Right kidney (tissue), 1 donor: ENCODE measurements at regions not wholly inside any gene's neighbourhood (a gene's known extent, or its start where the extent isn't known, plus 50 kb on each side); places are given as distances from the start of the nearest gene placed in this dataset.
"Not testable (repeated sequence)": the region's sequence is repeated elsewhere in the genome, so short reads cannot be mapped to it uniquely, and the experiment has no call there.

Experiments used
- DNase-seq: peaks from one replicate; pipeline ENCODE4 v3.0.0-alpha.2; 2016

DNA sequence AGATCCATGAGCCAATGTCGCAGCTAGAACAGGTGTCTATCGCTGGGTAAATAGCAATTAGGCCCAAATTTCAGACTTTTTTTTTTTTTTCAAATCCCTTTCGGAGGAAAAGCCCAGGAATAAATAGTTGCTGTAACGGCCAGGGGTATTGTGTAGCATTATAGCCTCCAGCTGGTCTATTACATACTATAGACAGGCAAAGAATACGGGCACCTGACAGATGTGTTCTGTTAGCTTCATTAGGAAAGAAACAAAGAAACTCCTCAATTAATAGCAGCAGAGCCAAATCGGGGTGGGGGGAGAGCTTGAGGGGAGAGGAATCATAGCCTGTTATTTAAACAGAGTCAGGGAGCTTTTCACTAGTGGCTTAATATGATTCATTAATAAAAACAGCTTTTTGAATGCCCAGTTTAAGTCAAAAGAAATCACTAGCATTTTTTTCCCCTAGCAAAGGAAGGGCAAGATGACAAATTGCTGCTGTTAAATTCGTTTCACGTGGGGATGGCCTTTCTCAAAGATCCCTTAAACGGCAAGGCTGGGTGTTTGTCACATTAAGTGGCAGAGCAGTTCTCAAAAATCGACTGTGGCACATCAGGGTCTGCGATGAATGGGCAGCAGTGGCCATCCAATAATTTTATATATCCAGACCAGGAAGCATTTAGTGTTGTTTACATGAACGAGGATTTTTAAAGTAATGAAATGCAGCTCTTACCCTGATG, 139.4 kb downstream of the ID4 start:
- DNase-seq: no peak

DNA sequence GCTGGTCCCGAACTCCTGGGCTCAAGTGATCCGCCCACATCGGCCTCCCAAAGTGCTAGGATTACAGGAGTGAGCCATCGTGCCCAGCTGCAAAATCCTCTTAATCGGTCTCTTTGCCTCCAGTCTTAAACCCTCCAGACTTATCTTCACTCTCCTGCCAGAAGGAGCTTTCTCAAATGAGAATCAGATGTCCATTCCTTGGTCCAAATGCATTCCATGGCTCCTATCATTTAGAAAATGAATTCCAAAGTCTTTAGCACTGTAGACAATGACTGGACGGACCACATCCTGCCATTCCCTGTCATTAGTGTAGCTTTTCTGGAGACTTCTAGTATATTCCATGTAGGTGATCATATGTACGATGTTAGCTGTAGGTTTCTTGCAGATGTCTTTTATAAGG, 141.9 kb downstream of the ID4 start:
- no peak for DNase-seq

DNA sequence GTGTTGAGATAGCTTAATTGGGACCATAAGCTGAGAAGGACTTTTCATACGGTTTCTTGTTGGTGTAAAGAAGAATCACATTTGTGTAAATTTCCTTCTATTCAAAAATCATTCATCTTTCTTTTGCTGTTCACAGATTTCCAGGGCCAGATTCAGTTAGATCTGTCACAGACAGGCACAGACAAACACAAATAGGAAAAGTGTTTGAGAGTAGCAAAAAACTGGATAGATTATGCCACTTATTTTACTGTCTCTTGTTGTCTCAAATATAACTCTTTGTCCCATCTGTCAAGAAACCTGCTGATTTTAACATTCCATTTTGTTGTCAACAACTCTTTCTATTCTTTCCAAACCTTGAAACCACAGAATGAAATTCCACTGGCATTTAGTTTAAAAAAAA, 142.8 kb downstream of the ID4 start:
- no peak for DNase-seq

DNA sequence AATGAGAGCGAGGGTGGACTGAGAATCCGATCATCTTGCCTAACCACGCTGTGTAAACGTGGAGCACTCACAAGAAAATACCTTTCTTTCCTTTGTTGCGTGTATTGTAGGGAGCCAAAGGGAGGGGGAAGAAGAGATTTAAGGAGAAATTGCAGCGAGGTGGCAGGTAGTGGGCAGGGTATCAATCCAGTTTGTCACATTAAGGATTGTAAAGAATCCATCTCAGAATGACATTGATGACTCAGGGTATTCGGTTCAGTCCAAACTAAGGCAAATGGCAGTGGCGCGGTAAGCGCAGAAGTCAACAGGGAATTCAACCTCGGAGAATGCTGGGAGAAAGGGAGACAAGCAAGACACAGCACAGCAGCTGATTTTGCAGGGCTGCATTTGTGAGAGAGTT, 146.2 kb downstream of the ID4 start:
- DNase-seq: no peak

DNA sequence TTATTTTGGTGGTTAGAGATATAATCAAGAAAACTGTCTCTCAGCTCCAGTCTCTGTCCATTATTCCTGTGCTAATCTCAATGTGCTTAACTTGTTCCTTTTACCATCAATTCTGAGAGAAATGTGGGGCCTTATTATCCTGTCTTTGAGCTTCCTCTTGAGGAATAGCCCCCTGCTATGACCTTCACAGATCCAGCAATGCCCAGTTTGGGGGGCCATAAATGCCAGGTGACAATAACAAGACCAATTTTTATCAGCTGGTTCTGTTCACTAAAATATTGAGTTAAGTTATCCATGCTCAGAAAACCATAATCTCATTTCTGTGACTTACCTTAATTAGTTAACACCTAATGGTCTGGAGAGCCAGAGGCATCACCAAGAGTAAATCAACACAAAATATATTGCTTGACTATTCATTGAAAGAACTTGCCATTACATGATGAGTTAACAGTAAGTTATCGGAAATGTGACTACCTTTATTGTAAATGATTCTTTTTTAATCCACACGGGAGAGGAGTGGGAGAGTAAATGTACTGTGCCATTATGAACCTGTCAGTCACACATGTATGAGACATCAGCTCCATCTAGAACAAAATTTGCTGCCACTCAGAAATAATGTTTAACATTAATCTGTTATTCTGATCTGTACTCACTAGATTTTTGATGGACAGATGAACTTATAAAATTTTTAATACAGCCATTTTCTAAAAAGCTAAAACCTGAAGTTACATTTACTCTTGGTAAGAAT, 149.7 kb downstream of the ID4 start:
- DNase-seq: no peak

DNA sequence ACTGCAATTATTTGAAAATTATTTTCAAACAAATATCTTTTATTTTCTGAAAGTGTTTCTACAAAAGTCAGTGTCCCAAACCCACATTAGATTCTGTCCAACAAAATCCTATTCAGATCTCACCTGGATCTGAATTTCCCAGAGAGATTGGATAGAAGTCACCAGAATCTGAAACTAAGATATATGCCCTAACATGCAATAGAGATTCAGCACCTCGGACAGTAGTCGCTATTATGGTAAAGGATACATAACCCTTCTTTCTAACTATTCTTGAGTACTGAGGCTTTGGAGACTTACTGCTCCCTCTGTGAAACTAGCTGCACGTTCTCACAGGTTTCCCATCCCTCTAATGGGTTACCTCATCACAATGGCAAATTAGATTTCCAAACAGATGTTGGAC, 151.4 kb downstream of the ID4 start:
- DNase-seq: no peak

DNA sequence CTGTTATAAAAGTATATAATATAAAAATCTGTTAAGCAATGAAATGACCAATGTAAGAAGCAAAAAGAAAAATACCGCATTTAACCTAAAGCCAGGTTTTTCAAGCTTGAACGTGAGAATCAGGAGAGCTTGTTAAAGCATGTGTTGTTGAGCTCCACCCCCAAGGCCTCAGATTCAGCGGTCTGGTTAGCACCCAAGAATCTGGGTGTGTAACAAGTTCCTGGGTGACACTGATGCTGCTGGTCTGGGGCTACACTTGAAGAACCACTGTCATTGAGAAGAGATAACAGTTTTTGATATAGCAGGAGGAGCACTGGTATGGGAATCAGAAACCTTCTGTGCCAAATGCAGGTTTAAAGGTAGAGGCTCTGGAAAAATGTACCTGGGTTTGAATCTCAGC, 154.0 kb downstream of the ID4 start:
- DNase-seq: no peak

DNA sequence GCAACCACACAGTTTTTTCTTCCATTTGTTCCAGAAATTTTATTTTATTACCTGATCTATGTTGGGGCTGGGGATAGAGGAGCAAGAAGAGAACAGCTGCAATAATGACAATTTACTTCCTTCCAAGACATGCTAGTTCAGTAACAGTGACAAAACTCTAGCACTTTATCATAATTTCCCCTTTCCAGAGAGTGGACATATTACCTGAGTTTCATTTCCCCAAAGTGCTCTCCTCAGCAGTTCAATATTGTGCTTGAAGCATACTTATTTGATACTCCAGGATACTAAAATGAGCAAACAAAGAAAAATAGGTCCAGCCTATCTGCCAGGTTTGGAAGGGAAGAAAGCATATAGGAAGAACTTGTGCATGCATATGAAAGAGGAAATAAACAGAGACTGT, 157.7 kb downstream of the ID4 start:
- no peak for DNase-seq

DNA sequence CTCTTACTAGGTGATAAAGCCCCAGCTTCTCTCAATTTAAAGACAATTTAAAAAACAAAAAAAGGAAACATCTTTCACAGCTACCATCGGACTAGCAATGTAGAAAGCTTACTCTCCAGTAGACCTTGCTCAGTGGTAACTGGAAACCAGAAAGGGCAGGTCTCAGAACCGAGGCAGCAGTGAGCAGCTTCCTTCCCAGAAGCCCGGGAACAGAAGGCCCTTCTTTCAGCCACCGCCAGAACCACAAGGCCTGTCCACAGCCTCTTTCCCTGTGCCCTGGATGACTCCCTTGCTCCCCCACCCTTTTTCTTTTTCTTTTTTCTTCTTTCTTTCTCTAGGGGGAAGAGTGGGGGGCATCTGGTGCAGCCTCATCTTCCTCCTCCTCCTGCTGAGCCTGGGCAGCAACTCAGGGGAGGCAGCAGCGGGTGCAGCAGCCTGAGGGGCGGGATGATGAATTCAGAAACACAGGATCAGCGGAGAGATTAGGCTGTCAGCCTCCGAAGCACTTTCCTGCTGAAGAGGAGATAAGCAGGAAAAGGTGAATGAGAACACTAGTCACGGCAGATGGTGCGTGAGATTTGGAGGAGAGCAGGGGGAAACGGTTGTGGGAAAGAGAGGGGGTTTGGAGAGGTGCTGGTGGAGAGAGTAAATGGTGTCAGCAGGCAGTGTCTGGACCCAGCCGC, 158.5 kb downstream of the ID4 start:
- no peak for DNase-seq

DNA sequence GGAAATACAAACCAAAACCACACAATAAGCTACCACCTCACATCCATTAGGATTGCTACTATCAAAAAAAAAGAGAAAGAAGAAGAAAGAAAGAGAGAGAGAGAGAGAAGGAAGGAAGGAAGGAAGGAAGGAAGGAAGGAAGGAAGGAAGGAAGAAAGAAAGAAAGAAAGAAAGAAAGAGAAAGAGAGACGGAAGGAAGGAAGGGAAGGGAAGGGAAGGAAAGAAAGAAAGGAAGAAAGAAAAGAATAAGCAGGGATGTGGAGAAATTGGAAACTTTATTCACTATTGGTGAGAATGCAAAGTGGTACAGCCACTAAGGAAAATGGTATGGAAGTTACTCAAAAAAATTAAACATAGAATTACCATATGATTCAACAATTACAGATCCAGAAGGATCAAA, 159.9 kb downstream of the ID4 start:
- DNase-seq: no peak

DNA sequence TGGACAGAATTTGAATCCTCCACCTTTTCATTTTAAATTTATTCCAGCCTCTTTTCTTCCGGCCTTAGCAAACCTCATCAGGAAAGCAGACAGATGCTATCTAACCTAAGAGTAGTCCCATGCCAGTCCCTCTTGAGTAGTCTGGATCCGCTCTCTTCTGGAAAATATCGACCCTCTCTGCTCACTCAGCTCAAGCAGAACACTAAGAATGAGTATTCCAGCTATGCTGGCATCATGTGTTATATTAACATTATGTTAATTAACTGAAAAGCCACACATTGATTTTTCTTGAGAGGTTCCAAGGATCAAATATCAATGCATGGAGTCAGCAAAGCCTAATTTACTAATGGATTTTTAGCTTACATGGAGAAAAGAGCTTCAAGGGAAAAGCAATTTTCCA, 161.4 kb downstream of the ID4 start:
- DNase-seq: no peak

DNA sequence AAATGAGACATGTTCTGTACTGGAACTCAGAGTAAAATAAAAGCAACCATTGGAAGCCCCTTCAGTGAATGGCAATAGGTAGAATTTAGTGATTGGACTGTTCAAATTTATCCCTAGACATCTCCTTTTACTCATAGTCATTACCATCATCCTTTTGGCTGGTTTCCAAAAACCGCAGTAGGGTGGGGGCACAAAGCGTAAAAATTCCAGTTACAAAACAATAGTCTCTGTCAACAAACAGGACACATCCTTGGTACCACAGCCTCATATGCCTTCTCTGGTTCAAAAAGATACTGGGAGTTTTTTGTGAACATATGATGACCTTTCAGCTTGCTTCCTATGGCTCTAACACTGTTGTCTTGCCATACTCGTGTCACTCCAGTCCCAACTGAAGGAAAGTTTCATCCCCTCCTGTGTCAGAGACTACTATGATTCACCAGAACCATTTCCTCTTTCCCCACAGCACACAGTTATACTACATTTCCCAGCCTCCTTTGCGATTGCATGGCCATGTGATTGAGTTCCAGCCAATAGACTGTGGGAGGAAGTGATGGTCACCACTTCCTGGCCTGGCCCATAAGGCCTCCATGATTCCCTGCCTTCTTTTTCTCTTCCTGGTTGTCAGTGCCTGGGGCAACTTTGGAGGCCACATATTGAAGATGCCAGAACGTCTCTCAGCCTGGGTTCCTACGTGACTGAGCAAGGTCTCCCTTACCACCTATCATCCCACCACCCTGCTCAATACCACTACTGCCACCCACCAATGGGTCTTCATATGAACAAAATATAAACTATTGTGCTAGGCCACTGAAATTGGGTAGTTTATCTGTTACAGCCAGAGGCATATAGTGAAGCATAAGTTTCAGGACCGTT, 162.4 kb downstream of the ID4 start:
- no peak for DNase-seq

DNA sequence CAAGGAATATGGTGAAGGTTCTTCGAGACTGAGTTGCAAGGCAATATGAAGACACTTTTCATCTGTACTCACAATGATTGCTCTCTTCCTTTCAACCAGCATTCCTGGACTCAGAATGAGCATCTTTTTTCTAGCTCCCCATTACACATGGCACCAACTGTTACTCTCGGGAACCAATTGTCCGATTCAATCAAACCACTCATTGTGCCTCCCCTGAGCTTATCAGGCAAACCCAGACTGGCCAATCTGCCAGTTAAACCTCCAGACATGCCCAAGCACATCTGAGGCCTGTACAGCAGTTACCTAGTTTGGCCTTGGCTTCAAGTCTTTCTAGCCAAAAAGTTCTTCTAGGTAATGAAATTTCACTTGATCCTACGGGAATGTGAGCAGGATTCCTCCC, 164.1 kb downstream of the ID4 start:
- DNase-seq: no peak

DNA sequence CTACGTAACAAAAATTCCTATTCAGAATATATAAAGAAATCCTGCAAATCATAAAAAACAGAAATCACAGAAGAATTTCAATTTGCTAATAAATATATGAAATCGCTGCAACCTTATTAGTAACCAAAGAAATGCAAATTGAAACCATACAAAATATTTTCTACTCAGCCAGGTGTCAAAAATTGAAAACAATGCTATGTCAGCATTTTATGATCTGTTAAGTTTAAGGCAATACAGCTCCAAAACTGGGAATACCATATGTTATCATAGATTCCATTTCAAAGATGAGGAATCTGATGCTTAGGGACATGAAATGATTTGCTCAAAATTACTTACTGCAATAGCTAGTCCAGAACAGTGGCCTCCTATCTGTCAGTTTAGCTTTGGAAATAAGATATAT, 168.9 kb downstream of the ID4 start:
- no peak for DNase-seq

DNA sequence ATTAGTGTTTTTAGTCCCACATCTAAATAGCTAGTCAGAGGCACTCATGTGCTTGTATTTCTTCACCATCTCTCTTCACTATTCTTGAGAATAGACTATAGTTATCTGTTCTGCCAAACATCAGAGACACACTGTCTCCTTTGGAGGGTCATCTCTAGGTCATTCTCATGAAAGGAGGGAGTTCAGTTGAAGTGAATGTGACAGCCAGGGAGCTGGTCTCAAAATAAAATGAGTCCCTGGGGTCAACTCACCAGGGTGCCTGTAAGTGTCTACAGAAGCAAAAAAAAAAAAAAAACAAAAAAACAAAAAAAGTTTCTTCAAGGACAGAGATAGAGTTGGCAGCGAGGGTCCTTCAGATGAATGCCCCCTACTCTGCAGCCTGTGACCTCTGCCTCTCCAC, 171.0 kb downstream of the ID4 start:
- DNase-seq: no peak

DNA sequence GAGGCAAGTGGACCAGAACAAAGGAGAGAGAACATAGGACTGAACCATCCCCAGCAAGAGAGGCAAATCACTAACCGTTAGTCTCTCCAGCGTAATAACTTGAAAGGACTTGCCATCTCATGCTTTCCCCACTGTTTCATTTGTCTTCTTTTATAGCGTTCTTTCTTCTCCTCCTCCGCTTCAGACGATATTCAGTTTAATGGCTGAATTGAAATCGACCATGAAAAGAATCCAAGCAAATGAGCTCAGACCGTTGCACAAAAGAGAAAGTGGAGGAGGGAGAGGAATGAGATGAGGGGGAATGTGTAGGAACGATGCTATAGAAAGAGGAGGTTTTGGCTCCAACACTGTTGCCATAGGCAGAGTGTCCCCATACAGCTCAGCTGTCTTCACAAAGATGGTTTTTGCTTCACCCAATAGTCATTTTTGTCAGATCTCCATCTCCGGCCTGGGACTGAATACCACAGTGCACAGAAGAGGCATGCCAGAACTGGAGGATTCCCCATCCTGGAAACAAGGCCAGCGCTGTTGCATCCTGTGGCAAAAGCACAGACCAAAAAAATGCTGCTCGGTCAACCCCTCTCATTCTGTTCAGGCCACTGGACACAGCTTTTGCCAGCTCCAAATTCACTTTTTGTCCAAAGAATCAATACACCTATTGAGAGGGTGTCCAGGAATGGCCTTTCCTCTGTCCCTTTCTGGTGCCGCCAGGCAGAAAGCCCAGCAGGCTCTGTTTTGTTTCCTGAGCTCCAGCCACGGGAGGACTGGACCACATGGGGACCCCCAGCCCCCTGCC, 176.1 kb downstream of the ID4 start:
- no peak for DNase-seq

DNA sequence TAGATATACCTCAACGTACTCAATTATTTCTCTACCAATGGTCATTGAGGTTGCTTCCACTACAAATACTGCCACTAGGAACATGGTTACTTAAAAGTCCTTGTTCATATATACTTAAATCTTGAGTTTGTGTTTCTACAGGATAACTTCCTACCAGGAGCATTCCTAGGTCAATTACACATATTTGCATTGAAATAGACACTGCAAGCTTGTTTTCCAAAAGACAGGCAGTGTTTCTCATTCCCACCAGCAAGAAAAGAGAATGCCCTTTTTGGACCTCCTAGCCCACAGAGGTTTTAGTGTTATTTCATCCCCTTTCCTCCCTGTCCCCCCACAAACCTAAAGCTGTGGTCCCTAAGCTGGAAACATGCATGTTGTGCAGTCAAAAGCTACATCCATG, 177.3 kb downstream of the ID4 start:
- no peak for DNase-seq

DNA sequence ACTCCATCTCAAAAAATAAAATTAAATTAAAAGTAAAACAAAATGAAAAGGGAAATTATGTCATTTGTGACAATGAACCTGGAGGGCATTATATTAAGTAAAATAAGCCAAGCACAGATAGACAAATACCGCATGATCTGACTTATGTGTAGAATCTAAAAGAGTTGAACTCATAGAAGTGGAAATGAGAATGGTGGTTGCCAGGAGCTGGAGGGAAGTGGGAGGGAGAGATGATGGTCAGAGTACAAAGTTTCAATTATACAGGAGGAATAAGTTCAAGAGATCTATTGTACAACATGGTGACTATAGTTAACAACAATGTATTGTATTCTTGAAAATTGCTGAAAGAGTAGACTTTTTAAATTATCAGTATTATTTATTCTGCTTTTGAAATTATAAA, 183.4 kb downstream of the ID4 start:
- DNase-seq: no peak

DNA sequence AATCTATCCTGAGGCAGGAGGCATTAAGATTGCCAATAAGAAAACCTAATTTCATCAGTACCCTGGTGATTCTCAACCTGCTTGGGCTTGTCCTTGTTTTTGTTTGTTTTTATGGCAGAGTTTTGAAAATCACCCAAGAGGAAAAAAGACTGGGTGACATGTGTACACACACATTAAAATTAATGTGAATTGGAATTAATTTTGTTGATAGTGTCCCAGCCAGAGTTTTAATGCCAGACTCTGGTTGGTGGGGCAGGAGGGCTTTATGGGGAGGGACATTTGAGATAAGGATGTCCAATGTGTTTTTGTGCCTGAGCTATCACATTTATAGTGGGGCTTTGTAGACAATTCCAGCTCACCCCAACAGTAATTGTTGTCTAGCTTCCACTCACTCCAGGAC, 184.6 kb downstream of the ID4 start:
- DNase-seq: no peak

DNA sequence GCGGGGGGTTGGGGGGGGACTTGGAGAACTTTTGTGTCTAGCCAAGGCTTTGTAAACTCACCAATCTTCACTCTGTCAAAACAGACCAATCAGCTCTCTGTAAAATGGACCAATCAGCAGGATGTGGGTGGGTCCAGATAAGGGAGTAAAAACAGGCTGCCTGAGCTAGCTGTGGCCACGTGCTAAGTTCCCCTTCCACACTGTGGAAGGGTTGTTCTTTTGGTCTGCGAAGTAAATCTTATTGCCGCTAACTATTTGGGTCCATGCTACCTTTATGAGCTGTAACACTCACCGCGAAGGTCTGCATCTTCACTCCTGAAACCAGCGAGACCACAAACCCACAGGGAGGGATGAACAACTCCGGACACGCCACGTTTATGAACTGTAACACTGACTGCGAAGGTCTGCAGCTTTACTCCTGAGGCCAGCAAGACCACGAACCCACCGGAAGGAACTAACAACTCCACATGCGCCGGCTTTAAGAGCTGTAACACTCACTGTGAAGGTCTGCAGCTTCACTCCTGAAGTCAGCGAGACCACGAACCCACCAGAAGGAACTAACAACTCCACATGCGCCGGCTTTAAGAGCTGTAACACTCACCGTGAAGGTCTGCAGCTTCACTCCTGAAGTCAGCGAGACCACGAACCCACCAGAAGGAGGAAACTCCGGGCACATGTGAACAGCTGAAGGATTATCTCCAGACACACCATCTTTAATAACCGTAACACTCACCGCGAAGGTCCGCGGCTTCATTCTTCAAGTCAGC, 186.6 kb downstream of the ID4 start:
- DNase-seq: not testable (repeated sequence)

DNA sequence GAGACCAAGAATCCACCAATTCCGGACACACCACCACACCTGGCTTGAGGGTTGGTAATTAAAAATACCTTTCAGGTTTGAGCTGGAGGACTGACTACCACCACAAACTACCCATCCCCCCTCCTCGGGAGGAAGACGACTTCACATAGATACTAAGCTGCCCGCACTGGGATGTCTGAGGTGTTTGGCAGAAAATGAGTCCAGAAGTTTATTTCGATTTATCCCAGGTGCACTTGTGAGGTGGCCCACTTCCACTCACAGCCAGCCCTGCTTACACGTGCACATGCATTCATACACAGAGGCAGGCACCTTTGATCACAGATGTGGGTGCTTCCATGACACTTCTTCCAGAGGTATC, 187.1 kb downstream of the ID4 start:
- no peak for DNase-seq
